Right lobe of liver (tissue), 4 donors: ENCODE measurements at regions not wholly inside any gene's neighbourhood (a gene's known extent, or its start where the extent isn't known, plus 50 kb on each side); places are given as distances from the start of the nearest gene placed in this dataset.

ENCODE experiments used
- CTCF ChIP-seq, 4 donors: fragments of 200-600 bp in 3 of 4; fragments of 450-650 bp in 1 of 4; IDR thresholded peaks; one replicate each; pipeline versions ENCODE4 v1.5.1 to v1.8.0; 2016 to 2022; ENCODE audit warnings: antibody characterized with exemption in 4 of 4, mild to moderate bottlenecking in 2 of 4
- POLR2A ChIP-seq: fragments of 450-650 bp; IDR thresholded peaks from one replicate; pipeline ENCODE4 v1.6.1; 2017; ENCODE audit warnings: antibody characterized with exemption, mild to moderate bottlenecking
- donor health status: DM: no; HTN: no; CAD: no.
- donor health status: DM: no; HTN: no; CAD: no.
- donor health status: DM: no; HTN: yes; CAD: no.

- TF ChIP-seq CTCF (IDR thresholded peaks at IDR 0.05) (no peak), POLR2A (no peak)
Measured at GRCh38 chr14:40100544-40101196, 668.4 kb upstream of the FBXO33 start.
